ENCODE measurements at regions not wholly inside any gene's neighbourhood (a gene's known extent, or its start where the extent isn't known, plus 50 kb on each side); places are given as distances from the start of the nearest gene placed in this dataset.
A peak's percentile ranks its signal among the peaks of the same experiment; 100 is the strongest.

DNA sequence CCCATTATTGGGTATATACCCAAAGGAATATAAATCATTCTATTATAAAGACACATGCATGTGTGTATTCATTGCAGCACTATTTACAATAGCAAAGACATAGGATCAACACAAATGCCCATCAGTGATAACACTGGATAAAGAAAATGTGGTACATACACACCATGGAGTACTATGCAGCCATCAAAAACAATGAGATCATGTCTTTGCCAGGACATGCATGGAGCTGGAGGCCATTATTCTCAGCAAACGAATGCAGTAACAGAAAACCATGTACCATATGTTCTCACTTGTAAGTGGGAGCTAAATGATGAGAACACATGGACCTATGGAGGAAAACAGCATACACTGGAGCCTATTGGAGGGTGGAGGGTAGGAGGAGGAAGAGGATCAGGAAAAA is 402.4 kb downstream of the CSNK1G3 start:
- TF ChIP-seq FOXP2 (optimal IDR thresholded peaks at IDR 0.05; ENCODE audit: borderline replicate concordance, extremely low read depth, extremely low read length, insufficient read depth) (no peak), SIN3A (IDR thresholded peaks at IDR 0.05; ENCODE audit: borderline replicate concordance, insufficient read depth, low read length) (no peak), POLR2AphosphoS5 (IDR thresholded peaks at IDR 0.05; ENCODE audit: low read depth, low read length) (no peak)
- TF ChIP-seq, protein P1, sequence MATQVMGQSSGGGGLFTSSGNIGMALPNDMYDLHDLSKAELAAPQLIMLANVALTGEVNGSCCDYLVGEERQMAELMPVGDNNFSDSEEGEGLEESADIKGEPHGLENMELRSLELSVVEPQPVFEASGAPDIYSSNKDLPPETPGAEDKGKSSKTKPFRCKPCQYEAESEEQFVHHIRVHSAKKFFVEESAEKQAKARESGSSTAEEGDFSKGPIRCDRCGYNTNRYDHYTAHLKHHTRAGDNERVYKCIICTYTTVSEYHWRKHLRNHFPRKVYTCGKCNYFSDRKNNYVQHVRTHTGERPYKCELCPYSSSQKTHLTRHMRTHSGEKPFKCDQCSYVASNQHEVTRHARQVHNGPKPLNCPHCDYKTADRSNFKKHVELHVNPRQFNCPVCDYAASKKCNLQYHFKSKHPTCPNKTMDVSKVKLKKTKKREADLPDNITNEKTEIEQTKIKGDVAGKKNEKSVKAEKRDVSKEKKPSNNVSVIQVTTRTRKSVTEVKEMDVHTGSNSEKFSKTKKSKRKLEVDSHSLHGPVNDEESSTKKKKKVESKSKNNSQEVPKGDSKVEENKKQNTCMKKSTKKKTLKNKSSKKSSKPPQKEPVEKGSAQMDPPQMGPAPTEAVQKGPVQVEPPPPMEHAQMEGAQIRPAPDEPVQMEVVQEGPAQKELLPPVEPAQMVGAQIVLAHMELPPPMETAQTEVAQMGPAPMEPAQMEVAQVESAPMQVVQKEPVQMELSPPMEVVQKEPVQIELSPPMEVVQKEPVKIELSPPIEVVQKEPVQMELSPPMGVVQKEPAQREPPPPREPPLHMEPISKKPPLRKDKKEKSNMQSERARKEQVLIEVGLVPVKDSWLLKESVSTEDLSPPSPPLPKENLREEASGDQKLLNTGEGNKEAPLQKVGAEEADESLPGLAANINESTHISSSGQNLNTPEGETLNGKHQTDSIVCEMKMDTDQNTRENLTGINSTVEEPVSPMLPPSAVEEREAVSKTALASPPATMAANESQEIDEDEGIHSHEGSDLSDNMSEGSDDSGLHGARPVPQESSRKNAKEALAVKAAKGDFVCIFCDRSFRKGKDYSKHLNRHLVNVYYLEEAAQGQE (IDR thresholded peaks at IDR 0.05; ENCODE audit: insufficient read depth in 1 of 2, low read depth in 2 of 2, low read length in 2 of 2), result no peak

DNA sequence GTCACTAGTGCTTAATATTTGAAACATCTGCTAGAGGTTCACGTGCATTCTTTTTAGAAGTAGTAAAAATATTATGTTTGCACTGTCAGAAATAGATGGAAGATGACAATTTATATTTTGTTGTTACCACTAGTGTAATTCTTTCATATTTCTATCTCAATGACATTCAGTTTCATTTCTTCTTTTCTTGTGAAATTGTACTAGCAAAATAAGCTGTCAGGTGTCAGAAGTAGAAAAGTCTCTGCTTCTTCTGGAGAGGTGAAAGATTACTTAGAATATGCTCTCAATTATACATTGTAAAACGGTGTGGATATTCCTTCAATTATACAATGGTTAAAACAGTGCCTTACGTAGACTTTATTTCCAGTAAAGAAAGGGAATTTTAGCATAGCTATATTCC is 395.4 kb downstream of the CSNK1G3 start:
- no peak for TF ChIP-seq SIN3A (IDR thresholded peaks at IDR 0.05; ENCODE audit: borderline replicate concordance, insufficient read depth, low read length)
- TF ChIP-seq, protein P1 (IDR thresholded peaks at IDR 0.05; ENCODE audit: insufficient read depth in 1 of 2, low read depth in 2 of 2, low read length in 2 of 2), result no peak
- no peak for TF ChIP-seq FOXP2 (optimal IDR thresholded peaks at IDR 0.05; ENCODE audit: borderline replicate concordance, extremely low read depth, extremely low read length, insufficient read depth)
- no peak for TF ChIP-seq TAF1 (IDR thresholded peaks at IDR 0.05; ENCODE audit: borderline replicate concordance, insufficient read depth, low read length)
- TF ChIP-seq POLR2AphosphoS5 (IDR thresholded peaks at IDR 0.05; ENCODE audit: low read depth, low read length), result no peak

DNA sequence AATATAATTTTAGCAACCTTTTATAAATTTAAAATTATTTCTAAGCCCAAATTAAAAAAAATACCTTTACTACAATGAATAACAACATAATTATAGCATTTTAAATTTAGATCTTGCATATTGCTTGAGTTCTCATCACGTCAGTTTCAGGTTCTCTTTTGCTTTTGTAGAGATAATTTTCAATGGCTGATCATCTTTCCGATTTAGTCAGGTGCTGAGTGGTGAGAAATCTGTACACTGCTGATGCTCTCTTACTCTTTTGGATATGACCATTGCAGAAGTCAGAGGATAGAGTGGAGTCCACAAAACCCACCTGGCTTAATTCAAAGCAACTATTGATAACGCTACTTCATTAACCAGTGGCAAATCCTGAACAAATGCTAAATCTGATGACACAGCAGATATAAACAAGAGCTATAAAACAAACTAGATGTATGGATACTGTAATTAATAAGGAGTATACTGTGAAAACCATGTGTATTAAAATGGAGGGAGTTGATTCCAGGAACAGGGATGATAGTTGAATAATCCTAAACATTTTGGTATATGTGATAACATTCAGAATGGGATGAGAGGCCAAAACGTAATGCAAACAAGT is 394.8 kb downstream of the CSNK1G3 start:
- no peak for TF ChIP-seq POLR2AphosphoS5 (IDR thresholded peaks at IDR 0.05; ENCODE audit: low read depth, low read length)
- no peak for TF ChIP-seq TAF1 (IDR thresholded peaks at IDR 0.05; ENCODE audit: borderline replicate concordance, insufficient read depth, low read length)
- TF ChIP-seq, protein P1 (IDR thresholded peaks at IDR 0.05; ENCODE audit: insufficient read depth in 1 of 2, low read depth in 2 of 2, low read length in 2 of 2), result no peak
- no peak for TF ChIP-seq FOXP2 (optimal IDR thresholded peaks at IDR 0.05; ENCODE audit: borderline replicate concordance, extremely low read depth, extremely low read length, insufficient read depth)
- no peak for TF ChIP-seq SIN3A (IDR thresholded peaks at IDR 0.05; ENCODE audit: borderline replicate concordance, insufficient read depth, low read length)

DNA sequence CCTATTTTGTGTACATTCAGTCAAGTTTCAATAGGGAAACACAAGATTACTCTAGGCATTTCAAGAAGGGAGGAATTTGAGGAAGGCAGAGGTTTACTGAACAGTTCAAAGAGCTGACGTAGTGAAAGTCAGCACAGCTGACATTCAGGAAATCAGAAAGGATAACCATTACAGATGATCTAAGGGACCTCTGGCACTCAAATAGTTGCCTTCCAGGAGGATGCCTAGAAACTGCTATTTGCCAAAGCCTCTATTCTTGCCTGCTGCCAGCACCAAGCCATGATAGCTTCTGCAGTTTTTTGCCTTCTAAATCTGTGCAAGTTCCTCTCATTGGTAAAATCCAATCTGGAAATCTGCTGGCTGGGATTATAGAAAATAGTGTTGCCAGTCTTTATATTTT is 373.1 kb downstream of the CSNK1G3 start:
- TF ChIP-seq FOXP2 (optimal IDR thresholded peaks at IDR 0.05; ENCODE audit: borderline replicate concordance, extremely low read depth, extremely low read length, insufficient read depth) (no peak), SIN3A (IDR thresholded peaks at IDR 0.05; ENCODE audit: borderline replicate concordance, insufficient read depth, low read length) (no peak), TAF1 (IDR thresholded peaks at IDR 0.05; ENCODE audit: borderline replicate concordance, insufficient read depth, low read length) (no peak), POLR2AphosphoS5 (IDR thresholded peaks at IDR 0.05; ENCODE audit: low read depth, low read length) (no peak)
- TF ChIP-seq, protein P1 (IDR thresholded peaks at IDR 0.05; ENCODE audit: insufficient read depth in 1 of 2, low read depth in 2 of 2, low read length in 2 of 2), result no peak

DNA sequence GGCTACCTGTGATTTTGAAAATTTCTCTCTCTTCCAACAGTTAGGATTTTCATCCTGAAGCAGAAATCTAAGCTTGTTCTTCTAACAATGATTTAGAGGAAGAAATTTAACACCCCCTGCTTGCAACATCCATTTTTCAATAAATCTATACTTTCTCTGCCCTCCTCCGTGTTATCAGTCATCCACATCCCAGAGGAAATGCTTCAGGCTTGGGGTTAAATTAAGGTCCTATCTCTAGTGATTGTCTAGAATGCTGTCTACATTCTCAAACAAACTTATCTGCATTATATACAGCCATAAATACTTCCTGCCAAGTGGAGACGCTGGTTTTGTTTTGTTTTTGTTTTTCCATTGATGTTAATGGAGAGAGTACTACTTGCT is 371.0 kb downstream of the CSNK1G3 start:
- 0 out of 2 replicates have a peak, but pooled peaks have one; percentile 14 for TF ChIP-seq SIN3A (IDR thresholded peaks at IDR 0.05; ENCODE audit: borderline replicate concordance, insufficient read depth, low read length)
- TF ChIP-seq FOXP2 (optimal IDR thresholded peaks at IDR 0.05; ENCODE audit: borderline replicate concordance, extremely low read depth, extremely low read length, insufficient read depth), result no peak
- no peak for TF ChIP-seq POLR2AphosphoS5 (IDR thresholded peaks at IDR 0.05; ENCODE audit: low read depth, low read length)
